22Rv1 (cell line): ENCODE measurements at regions not wholly inside any gene's neighbourhood (a gene's known extent, or its start where the extent isn't known, plus 50 kb on each side); places are given as distances from the start of the nearest gene placed in this dataset.

ENCODE experiments used
- H3K27ac ChIP-seq: fragments of 450-650 bp; 2 replicates; pipeline ENCODE4 v1.5.1; 2017
- ZFX ChIP-seq: fragments of 450-650 bp; IDR thresholded peaks from 2 replicates; pipeline ENCODE4 v1.6.1; 2017; ENCODE audit warnings: antibody characterized with exemption, borderline replicate concordance
- TF ChIP-seq, protein P1 (sequence below): fragments of 450-650 bp; IDR thresholded peaks from 2 replicates; pipeline ENCODE4 v1.5.1; 2017; ENCODE audit warnings: mild to moderate bottlenecking

DNA sequence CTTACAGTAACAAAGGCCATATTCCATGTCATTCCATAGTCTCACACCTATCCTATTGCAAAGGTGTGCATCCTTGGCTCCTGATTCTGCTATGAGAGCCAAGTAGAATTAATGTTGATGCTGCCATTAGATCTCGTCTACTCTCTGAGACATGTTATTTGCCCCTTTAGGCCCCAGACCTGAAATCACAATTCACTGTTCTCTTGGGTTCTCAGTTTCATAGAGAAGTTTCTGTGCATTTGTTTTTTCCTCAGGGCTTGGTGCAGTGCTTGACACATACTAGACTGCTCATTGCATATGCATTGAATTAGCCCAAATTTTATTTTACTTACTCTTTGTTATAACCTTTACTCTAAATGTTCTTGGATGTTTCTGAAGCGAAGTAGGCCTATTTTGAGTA, 265.7 kb downstream of the JRKL start:
- TF ChIP-seq ZFX: no peak
- TF ChIP-seq, protein P1, sequence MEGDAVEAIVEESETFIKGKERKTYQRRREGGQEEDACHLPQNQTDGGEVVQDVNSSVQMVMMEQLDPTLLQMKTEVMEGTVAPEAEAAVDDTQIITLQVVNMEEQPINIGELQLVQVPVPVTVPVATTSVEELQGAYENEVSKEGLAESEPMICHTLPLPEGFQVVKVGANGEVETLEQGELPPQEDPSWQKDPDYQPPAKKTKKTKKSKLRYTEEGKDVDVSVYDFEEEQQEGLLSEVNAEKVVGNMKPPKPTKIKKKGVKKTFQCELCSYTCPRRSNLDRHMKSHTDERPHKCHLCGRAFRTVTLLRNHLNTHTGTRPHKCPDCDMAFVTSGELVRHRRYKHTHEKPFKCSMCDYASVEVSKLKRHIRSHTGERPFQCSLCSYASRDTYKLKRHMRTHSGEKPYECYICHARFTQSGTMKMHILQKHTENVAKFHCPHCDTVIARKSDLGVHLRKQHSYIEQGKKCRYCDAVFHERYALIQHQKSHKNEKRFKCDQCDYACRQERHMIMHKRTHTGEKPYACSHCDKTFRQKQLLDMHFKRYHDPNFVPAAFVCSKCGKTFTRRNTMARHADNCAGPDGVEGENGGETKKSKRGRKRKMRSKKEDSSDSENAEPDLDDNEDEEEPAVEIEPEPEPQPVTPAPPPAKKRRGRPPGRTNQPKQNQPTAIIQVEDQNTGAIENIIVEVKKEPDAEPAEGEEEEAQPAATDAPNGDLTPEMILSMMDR: no peak

DNA sequence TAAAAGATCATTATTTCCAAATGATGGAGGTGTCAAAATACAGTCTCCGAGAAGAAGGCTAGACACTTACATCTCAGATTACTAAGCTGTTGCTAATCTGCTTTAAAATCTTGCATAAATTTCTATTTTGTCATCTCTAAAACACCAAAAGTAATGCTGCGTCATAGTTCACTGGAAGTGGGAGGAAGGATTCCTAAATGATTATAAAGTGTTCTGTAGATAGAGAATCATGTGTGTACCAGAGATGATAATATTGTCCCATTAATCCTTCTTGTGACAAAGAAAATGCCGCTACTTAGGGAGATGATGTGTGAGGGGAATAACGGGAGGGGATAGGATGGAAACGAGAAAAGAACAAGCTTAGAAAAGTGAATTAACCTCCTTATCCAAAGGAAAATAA, 268.6 kb downstream of the JRKL start:
- no peak overlapping the region for H3K27ac ChIP-seq
- TF ChIP-seq ZFX: no peak
- TF ChIP-seq, protein P1: no peak

More for the DNA sequence above, 265.7 kb downstream of the JRKL start:
- H3K27ac ChIP-seq: no peak overlapping the region

GRCh38 chr11:96664110-96664509, 274.3 kb downstream of the JRKL start:
- no peak overlapping the region for H3K27ac ChIP-seq
- TF ChIP-seq, protein P1: no peak
- no peak for TF ChIP-seq ZFX

- no peak overlapping the region for H3K27ac ChIP-seq
- TF ChIP-seq ZFX: no peak
These were observed 290.6 kb downstream of the JRKL start for GRCh38 chr11:96680211-96681018.

DNA sequence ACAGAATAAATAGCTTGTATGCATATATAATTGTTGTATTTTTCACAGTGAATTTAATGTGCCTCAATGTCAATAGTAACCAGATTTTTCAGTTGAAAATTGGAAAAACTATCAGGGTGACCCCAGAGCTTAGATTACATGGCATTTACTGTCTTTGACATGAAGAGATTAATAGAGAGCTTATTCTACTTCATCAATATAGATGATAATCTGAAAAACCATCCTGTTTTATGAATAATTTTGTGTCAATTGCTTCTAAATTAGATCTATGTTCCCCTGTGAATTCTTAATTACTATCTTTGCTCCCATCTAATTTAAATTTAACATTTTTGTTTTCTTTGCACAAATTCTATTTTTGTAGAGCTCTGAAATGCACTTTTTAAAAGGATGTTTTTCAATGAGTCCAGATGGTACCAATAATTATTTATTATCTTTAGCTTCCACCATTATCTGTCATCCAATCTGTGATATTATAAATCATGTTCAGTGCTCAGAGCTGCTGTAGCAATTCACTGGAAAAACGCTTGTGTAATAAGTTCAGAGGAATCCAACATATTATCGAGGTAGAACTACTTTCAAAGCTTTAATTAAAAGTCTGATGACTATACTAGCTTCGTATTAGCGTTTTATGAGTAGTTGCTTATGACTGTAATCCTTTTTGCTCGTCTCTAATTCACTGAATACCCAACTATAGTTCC, 291.4 kb downstream of the JRKL start:
- H3K27ac ChIP-seq: no peak overlapping the region
- TF ChIP-seq, protein P1: no peak
- no peak for TF ChIP-seq ZFX

DNA sequence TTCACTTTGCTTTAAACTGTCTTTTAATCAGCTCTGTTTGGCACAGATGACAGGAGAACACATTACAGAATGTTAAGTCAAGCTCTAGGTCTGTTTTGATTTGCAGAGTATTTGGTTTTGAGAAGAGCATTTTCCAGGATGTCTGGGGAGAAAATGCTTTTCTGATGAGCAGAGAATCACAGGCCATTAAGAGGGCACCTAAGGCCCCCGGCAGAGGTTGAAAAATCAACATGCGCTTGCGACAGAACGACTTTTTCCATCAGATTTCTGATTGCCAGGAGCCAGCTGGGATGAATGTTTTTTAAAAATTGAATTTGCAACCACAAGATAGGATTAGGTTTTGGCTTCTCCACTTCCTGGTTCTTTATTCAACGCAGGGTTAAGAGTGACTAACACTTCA, 304.5 kb downstream of the JRKL start:
- H3K27ac ChIP-seq: no peak overlapping the region
- no peak for TF ChIP-seq ZFX
- TF ChIP-seq, protein P1: no peak

GRCh38 chr11:96696731-96697130, 306.9 kb downstream of the JRKL start:
- no peak overlapping the region for H3K27ac ChIP-seq
- TF ChIP-seq, protein P1: no peak
- TF ChIP-seq ZFX: no peak
